Hepatocyte (in vitro differentiated cells): ENCODE measurements at regions not wholly inside any gene's neighbourhood (a gene's known extent, or its start where the extent isn't known, plus 50 kb on each side); places are given as distances from the start of the nearest gene placed in this dataset.
A peak's percentile ranks its signal among the peaks of the same experiment; 100 is the strongest.

ENCODE experiments used
- DNase-seq: peaks from one replicate; pipeline ENCODE4 v3.0.0-alpha.2; 2016; ENCODE audit warnings: low spot score
- H2AFZ ChIP-seq: fragments of 200-600 bp; sonication (generic); 2 replicates; pipeline ENCODE4 v1.6.0; 2016; ENCODE audit warnings: antibody characterized with exemption, mild to moderate bottlenecking
- H3K27ac ChIP-seq: fragments of 200-600 bp; sonication (generic); 2 replicates; pipeline ENCODE4 v1.5.1; 2016; ENCODE audit warnings: mild to moderate bottlenecking
- H3K27me3 ChIP-seq: fragments of 200-600 bp; sonication (generic); 2 replicates; pipeline ENCODE4 v1.6.1; 2016
- H3K36me3 ChIP-seq: fragments of 200-600 bp; sonication (generic); replicated peaks from 2 replicates; pipeline ENCODE4 v1.5.1; 2016; ENCODE audit warnings: low read depth; ENCODE audit not compliant: insufficient read depth
- H3K4me1 ChIP-seq: fragments of 200-600 bp; sonication (generic); 2 replicates; pipeline ENCODE4 v1.5.1; 2016; ENCODE audit warnings: mild to moderate bottlenecking, moderate library complexity; ENCODE audit not compliant: insufficient read depth
- H3K4me2 ChIP-seq: fragments of 200-600 bp; sonication (generic); 2 replicates; pipeline ENCODE4 v1.6.0; 2016
- H3K4me3 ChIP-seq: fragments of 200-600 bp; sonication (generic); 2 replicates; pipeline ENCODE4 v1.5.1; 2016; ENCODE audit warnings: mild to moderate bottlenecking
- H3K79me2 ChIP-seq: fragments of 200-600 bp; sonication (generic); 2 replicates; pipeline ENCODE4 v1.6.0; 2017; ENCODE audit warnings: mild to moderate bottlenecking
- H3K9me2 ChIP-seq: fragments of 200-600 bp; sonication (generic); replicated peaks from 2 replicates; pipeline ENCODE4 v1.6.0; 2017; ENCODE audit warnings: mild to moderate bottlenecking; ENCODE audit not compliant: insufficient read depth
- H3K9me3 ChIP-seq: fragments of 200-600 bp; sonication (generic); 2 replicates; pipeline ENCODE4 v1.5.1; 2016; ENCODE audit warnings: low read depth, mild to moderate bottlenecking
- H4K20me1 ChIP-seq: fragments of 200-600 bp; sonication (generic); 2 replicates; pipeline ENCODE4 v1.6.0; 2016; ENCODE audit warnings: mild to moderate bottlenecking; ENCODE audit not compliant: insufficient read depth, poor library complexity, severe bottlenecking
- EZH2 ChIP-seq: fragments of 200-600 bp; sonication (generic); IDR thresholded peaks from 2 replicates; pipeline ENCODE4 v1.6.1; 2016; ENCODE audit warnings: antibody characterized with exemption, mild to moderate bottlenecking, borderline replicate concordance
- EZH2phosphoT487 ChIP-seq: fragments of 200-600 bp; sonication (generic); IDR thresholded peaks from one replicate; pipeline ENCODE4 v1.6.1; 2018; ENCODE audit warnings: antibody characterized with exemption, mild to moderate bottlenecking, low read depth, moderate library complexity; ENCODE audit not compliant: unreplicated experiment, severe bottlenecking
- WGBS: methylation state at CpG from one replicate; pipeline ENCODE4 v1.1.6; 2016; ENCODE audit warnings: low lambda C conversion rate; ENCODE audit errors: missing lambda C conversion rate; 5-methylcytosine and 5-hydroxymethylcytosine counted together
- TF ChIP-seq, protein P1 (sequence below): fragments of 200-600 bp; sonication (generic); IDR thresholded peaks from 2 replicates; pipeline ENCODE4 v1.5.1; 2016; ENCODE audit warnings: antibody characterized with exemption, mild to moderate bottlenecking; ENCODE audit not compliant: poor library complexity

DNA sequence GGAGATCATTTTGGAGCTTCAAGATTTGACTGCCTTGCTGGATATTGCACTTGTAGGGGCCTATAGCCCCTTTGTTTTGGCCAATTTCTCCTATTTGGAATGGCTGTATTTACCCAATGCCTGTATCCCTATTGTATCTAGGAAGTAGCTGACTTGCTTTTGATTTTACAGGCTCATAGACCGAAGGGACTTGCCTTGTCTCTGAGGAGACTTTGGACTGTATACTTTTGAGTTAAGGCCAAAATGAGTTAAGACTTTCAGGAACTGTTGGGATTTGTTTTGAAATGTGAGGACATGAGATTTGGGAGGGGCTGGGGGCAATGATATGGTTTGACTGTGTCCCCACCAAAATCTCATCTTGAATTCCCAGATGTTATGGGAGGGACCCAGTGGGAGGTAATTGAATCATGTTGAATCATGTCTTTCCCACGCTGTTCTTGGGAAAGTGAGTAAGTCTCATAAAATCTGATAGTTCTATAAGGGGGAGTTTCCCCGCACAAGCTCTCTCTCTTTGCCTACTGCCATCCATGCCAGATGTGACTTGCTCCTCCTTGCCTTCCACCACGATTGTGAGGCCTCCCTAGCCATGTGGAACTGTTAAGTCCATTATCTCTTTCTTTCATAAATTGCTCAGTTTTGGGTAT is 276.1 kb downstream of the LMX1A start:
- 48% methylated on average over 4 of the region's 4 CpGs for WGBS
- TF ChIP-seq EZH2phosphoT487 (no peak), EZH2 (no peak)
- TF ChIP-seq, protein P1, sequence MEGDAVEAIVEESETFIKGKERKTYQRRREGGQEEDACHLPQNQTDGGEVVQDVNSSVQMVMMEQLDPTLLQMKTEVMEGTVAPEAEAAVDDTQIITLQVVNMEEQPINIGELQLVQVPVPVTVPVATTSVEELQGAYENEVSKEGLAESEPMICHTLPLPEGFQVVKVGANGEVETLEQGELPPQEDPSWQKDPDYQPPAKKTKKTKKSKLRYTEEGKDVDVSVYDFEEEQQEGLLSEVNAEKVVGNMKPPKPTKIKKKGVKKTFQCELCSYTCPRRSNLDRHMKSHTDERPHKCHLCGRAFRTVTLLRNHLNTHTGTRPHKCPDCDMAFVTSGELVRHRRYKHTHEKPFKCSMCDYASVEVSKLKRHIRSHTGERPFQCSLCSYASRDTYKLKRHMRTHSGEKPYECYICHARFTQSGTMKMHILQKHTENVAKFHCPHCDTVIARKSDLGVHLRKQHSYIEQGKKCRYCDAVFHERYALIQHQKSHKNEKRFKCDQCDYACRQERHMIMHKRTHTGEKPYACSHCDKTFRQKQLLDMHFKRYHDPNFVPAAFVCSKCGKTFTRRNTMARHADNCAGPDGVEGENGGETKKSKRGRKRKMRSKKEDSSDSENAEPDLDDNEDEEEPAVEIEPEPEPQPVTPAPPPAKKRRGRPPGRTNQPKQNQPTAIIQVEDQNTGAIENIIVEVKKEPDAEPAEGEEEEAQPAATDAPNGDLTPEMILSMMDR, result no peak
- H3K4me2 ChIP-seq, result no peak overlapping the region
- no peak overlapping the region for H3K27ac ChIP-seq
- no peaks in the 10 kb centered on the region for H3K9me3 ChIP-seq
- no peak overlapping the region for H2AFZ ChIP-seq
- no peaks in the 10 kb centered on the region for H4K20me1 ChIP-seq
- no peaks in the 10 kb centered on the region for H3K27me3 ChIP-seq
- H3K9me2 ChIP-seq, result no peaks in the 10 kb centered on the region
- no peak for DNase-seq
- H3K79me2 ChIP-seq, result no peaks in the 10 kb centered on the region
- no peaks in the 10 kb centered on the region for H3K4me1 ChIP-seq
- no peak overlapping the region for H3K4me3 ChIP-seq
- no peaks in the 10 kb centered on the region for H3K36me3 ChIP-seq

DNA sequence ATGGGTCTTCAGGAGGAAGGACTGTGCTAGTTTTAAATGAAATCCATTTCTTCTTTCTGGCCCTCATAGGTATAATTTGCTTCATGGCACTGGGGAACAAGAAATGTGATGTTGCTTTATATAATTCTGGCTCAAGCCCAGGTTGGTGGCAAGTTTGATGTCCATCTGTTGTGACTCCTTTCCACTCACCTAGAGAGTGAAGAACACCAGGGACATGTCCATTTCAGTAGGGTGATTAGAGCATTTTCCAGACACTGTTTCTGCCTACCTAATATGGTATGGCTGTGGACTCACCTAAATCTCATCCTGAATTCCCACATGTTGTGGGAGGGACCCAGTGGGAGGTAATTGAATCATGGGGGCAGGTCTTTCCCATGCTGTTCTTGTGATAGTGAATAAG is 278.1 kb downstream of the LMX1A start:
- H3K79me2 ChIP-seq, result no peaks in the 10 kb centered on the region
- no peaks in the 10 kb centered on the region for H3K27me3 ChIP-seq
- H3K9me3 ChIP-seq, result no peaks in the 10 kb centered on the region
- TF ChIP-seq EZH2, result no peak
- H2AFZ ChIP-seq, result no peak overlapping the region
- DNase-seq, result no peak
- no peak overlapping the region for H3K27ac ChIP-seq
- H3K4me3 ChIP-seq, result no peak overlapping the region
- H3K36me3 ChIP-seq, result no peaks in the 10 kb centered on the region
- H3K4me1 ChIP-seq, result no peaks in the 10 kb centered on the region
- H3K9me2 ChIP-seq, result no peaks in the 10 kb centered on the region
- H4K20me1 ChIP-seq, result no peaks in the 10 kb centered on the region
- no peak overlapping the region for H3K4me2 ChIP-seq

DNA sequence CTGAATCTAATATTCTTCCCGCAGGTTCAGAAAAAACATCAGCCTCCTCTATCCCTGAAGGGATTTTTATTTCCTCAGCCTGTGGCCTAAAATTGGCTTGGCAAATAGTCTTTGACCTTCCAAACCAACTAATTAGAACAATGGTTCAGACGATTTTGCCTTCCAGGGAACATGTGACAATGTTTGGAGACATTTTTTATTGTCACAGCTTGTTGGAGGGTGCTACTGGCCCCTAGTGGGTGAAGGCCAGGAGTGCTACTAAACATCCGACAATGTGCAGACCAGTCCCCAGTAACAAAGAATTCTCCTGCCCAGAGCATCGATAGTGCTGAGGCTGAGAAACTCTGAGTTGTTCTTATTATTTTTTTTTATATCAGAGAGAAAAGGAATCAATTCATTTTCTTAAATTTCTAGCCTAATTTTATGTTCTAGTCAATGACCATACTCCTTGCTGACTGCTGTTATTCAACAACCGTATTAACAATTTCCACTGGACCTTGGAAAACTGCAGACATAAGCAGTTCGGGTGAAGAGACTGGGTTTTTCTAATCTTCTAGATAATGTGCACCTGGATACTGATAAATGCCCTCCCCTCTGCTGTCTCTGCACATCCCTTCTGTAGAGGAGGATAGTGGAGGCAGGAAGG is 280.7 kb downstream of the LMX1A start:
- Histone ChIP-seq H3K9me2 (no peaks in the 10 kb centered on the region), H3K36me3 (no peaks in the 10 kb centered on the region), H3K27me3 (no peaks in the 10 kb centered on the region), H2AFZ (peak overlapping the region; percentile 5), H3K9me3 (no peaks in the 10 kb centered on the region), H3K4me3 (no peak overlapping the region), H3K4me2 (no peak overlapping the region), H4K20me1 (no peaks in the 10 kb centered on the region), H3K79me2 (no peaks in the 10 kb centered on the region), H3K4me1 (peaks cover 5% of the 10 kb centered on the region), H3K27ac (no peak overlapping the region)
- TF ChIP-seq EZH2phosphoT487 (no peak), EZH2 (no peak)
- TF ChIP-seq, protein P1, result peak; percentile 56
- DNase-seq, result peak; percentile 53
- WGBS, result 58% methylated on average over 6 of the region's 6 CpGs

DNA sequence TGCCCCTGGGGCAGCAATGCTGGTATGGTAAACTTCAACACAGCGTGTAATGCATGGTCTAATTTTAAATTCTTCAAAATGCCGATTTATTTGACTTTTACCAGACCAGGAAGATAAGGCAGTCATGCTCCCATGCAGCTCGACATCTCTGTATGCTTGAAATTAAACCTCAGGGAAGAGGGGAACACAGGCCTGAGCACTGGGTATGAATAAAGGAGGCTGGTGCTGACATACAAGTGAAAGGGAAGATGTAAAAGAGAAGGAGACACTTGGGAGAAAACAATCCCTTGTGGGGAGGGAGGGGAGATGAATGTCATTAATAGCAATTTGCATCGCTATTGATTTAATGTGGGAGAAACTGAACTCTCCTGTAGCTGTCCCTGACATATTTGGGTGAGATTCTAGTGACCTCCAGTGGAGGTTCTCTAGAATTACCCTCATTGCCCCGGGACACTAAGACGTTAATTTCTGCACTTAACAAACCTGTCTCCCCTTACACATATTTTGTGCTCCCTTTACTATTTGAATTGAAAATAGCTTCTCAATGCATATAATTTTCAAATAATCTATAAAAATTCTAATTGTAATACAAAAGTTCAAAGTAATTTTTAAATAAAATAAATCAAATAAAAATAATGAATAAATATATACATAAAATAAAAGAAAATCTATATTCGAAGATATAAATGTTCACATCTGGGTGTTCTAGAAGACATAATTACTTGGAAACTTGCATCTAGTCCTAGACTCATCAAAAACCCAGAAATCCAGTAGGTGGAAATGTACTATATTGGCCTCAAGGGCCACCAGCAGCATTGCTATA is 283.1 kb downstream of the LMX1A start:
- Histone ChIP-seq H4K20me1 (no peaks in the 10 kb centered on the region), H3K36me3 (no peaks in the 10 kb centered on the region), H3K79me2 (no peaks in the 10 kb centered on the region), H3K9me3 (no peaks in the 10 kb centered on the region), H3K27me3 (no peaks in the 10 kb centered on the region), H3K4me1 (peaks cover 15% of the 10 kb centered on the region), H2AFZ (no peak overlapping the region), H3K9me2 (no peaks in the 10 kb centered on the region), H3K4me2 (no peak overlapping the region), H3K27ac (no peak overlapping the region), H3K4me3 (no peak overlapping the region)
- 28% methylated on average over 7 of the region's 7 CpGs for WGBS
- peak; percentile 71 for DNase-seq
- no peak for TF ChIP-seq EZH2phosphoT487
- TF ChIP-seq, protein P1, result peak; percentile 77
